ENCODE measurements at regions not wholly inside any gene's neighbourhood (a gene's known extent, or its start where the extent isn't known, plus 50 kb on each side); places are given as distances from the start of the nearest gene placed in this dataset.

GRCh38 chr11:26929806-26930517 lies 64.0 kb upstream of the FIBIN start:
- TF ChIP-seq YY1 (IDR thresholded peaks at IDR 0.05; ENCODE audit: insufficient read depth, insufficient read length) = no peak
- no peak for TF ChIP-seq SUZ12 (IDR thresholded peaks at IDR 0.05; ENCODE audit: extremely low read depth, insufficient read depth, insufficient read length)
- TF ChIP-seq ZNF274 (IDR thresholded peaks at IDR 0.05; ENCODE audit: low read depth, low read length) = no peak

Measured in NT2/D1 (cell line).